G401 (cell line): ENCODE measurements at regions not wholly inside any gene's neighbourhood (a gene's known extent, or its start where the extent isn't known, plus 50 kb on each side); places are given as distances from the start of the nearest gene placed in this dataset.
"Not testable (repeated sequence)": the region's sequence is repeated elsewhere in the genome, so short reads cannot be mapped to it uniquely, and the experiment has no call there.

ENCODE experiments used
- DNase-seq: peaks from one replicate; pipeline ENCODE4 v3.0.0-alpha.2; 2015; ENCODE audit warnings: low spot score
- in situ Hi-C: cut with HindIII; loops from 2 replicates; pipeline ENCODE4 v1.10.0; 2016; ENCODE audit warnings: low sequenced_read_pairs, mixed read lengths

- in situ Hi-C loops, DNase-seq: not testable (repeated sequence)
Measured at GRCh38 chr7:6936626-6937025, 110.6 kb upstream of the CCZ1B start.

- in situ Hi-C loops, DNase-seq: not testable (repeated sequence)
Measured at GRCh38 chr7:6937746-6938145, 111.7 kb upstream of the CCZ1B start.

- peak; percentile 8 for DNase-seq
- in situ Hi-C loops = not testable (repeated sequence)
Measured at GRCh38 chr7:6938284-6938683, 112.2 kb upstream of the CCZ1B start.

GRCh38 chr7:6939126-6939525 is 113.1 kb upstream of the CCZ1B start:
- DNase-seq, in situ Hi-C loops: not testable (repeated sequence)

GRCh38 chr7:6939896-6940295 is 113.8 kb upstream of the CCZ1B start:
- DNase-seq, in situ Hi-C loops: not testable (repeated sequence)

- in situ Hi-C loops, DNase-seq: not testable (repeated sequence)
Measured at GRCh38 chr7:6946873-6947272, 120.8 kb upstream of the CCZ1B start.

- in situ Hi-C loops, DNase-seq: not testable (repeated sequence)
Measured at GRCh38 chr7:6950231-6950630, 124.2 kb upstream of the CCZ1B start.

- DNase-seq, in situ Hi-C loops: not testable (repeated sequence)
Measured at GRCh38 chr7:6951553-6951952, 125.5 kb upstream of the CCZ1B start.

- in situ Hi-C loops = not testable (repeated sequence)
Measured at GRCh38 chr7:6953138-6953797, 127.2 kb upstream of the CCZ1B start.

GRCh38 chr7:6953798-6954181 is 127.7 kb upstream of the CCZ1B start:
- in situ Hi-C loops, DNase-seq: not testable (repeated sequence)

More at GRCh38 chr7:6953138-6953797, 127.2 kb upstream of the CCZ1B start:
- DNase-seq = not testable (repeated sequence)

GRCh38 chr7:6955385-6955784 is 129.3 kb upstream of the CCZ1B start:
- in situ Hi-C loops, DNase-seq: not testable (repeated sequence)

GRCh38 chr7:6955990-6956566 is 130.0 kb upstream of the CCZ1B start:
- in situ Hi-C loops, DNase-seq: not testable (repeated sequence)

GRCh38 chr7:6958371-6958770 is 132.3 kb upstream of the CCZ1B start:
- DNase-seq, in situ Hi-C loops: not testable (repeated sequence)

GRCh38 chr7:6959942-6960341 is 133.9 kb upstream of the CCZ1B start:
- DNase-seq, in situ Hi-C loops: not testable (repeated sequence)

- in situ Hi-C loops, DNase-seq: not testable (repeated sequence)
Measured at GRCh38 chr7:6962871-6963270, 136.8 kb upstream of the CCZ1B start.

- DNase-seq, in situ Hi-C loops: not testable (repeated sequence)
Measured at GRCh38 chr7:6965051-6965450, 139.0 kb upstream of the CCZ1B start.

GRCh38 chr7:6970180-6970579 is 144.1 kb upstream of the CCZ1B start:
- DNase-seq, in situ Hi-C loops: not testable (repeated sequence)

GRCh38 chr7:6974876-6975275 is 148.8 kb upstream of the CCZ1B start:
- in situ Hi-C loops, DNase-seq: not testable (repeated sequence)

- DNase-seq, in situ Hi-C loops: not testable (repeated sequence)
Measured at GRCh38 chr7:6975346-6975745, 149.3 kb upstream of the CCZ1B start.

GRCh38 chr7:6977368-6977767 is 151.3 kb upstream of the CCZ1B start:
- in situ Hi-C loops, DNase-seq: not testable (repeated sequence)

- in situ Hi-C loops, DNase-seq: not testable (repeated sequence)
Measured at GRCh38 chr7:6978326-6978725, 152.3 kb upstream of the CCZ1B start.
